ENCODE measurements at regions not wholly inside any gene's neighbourhood (a gene's known extent, or its start where the extent isn't known, plus 50 kb on each side); places are given as distances from the start of the nearest gene placed in this dataset.

GRCh38 chr6:27838058-27838944, 73.9 kb downstream of the OR2B2 start (continued):
- no peak for TF ChIP-seq ZBTB40 (IDR thresholded peaks at IDR 0.05)
- TF ChIP-seq ZBTB40 (CRISPR knock-in tag; IDR thresholded peaks at IDR 0.05) = peak; percentile 35; the same call in 1 of the 2 replicates
- peak; percentile 92 for TF ChIP-seq HNRNPLL (IDR thresholded peaks at IDR 0.05; ENCODE audit: low read depth, low read length, poor library complexity, severe bottlenecking)
- no peak for TF ChIP-seq MAZ (IDR thresholded peaks at IDR 0.05; ENCODE audit: borderline replicate concordance, low read depth, low read length)
- TF ChIP-seq MAZ (CRISPR knock-in tag; IDR thresholded peaks at IDR 0.05; ENCODE audit: low read depth) = peak; percentile 45; the same call in 1 of the 2 replicates
- TF ChIP-seq ZNF274 (CRISPR knock-in tag; IDR thresholded peaks at IDR 0.05) = no peak; the same call in 1 of the 2 replicates
- TF ChIP-seq ZFP36 (IDR thresholded peaks at IDR 0.05; ENCODE audit: borderline replicate concordance, low read depth, low read length, partially characterized antibody) = no peak
- TF ChIP-seq ZNF646 (CRISPR knock-in tag; IDR thresholded peaks at IDR 0.05) = peak; percentile 60
- no peak for TF ChIP-seq ZSCAN12 (CRISPR knock-in tag; IDR thresholded peaks at IDR 0.05)
- TF ChIP-seq ZKSCAN1 (IDR thresholded peaks at IDR 0.05; ENCODE audit: low read length) = 0 out of 2 replicates have a peak, but pooled peaks have one; percentile 8
- no peak for TF ChIP-seq NFRKB (IDR thresholded peaks at IDR 0.05)

Data from HepG2 (cell line).